Endothelial cell of umbilical vein (primary cell): ENCODE measurements at regions not wholly inside any gene's neighbourhood (a gene's known extent, or its start where the extent isn't known, plus 50 kb on each side); places are given as distances from the start of the nearest gene placed in this dataset.

Source experiments
- BruUV-seq: library from RNA; stranded (reverse); fragments of 400-500 nt; replicated peaks from 2 replicates; lab custom pipeline; 2021; lab: Mats Ljungman, UMichigan
- CTCF ChIA-PET: fragments of 300-600, 350-600 bp; sonication (Branson Sonifier 250); formaldehyde crosslinking; loops from one replicate; lab custom pipeline; 2021; ENCODE audit warnings: antibody characterized with exemption, inconsistent platforms; lab: Charles Lee
- POLR2A ChIA-PET: fragments of 300-600, 350-600 bp; sonication (Branson Sonifier 250); formaldehyde crosslinking; loops from one replicate; lab custom pipeline; 2021; ENCODE audit warnings: antibody characterized with exemption, inconsistent platforms; lab: Charles Lee
- DNase-seq: peaks from one replicate; pipeline ENCODE4 v3.0.0-alpha.2; 2011; ENCODE audit warnings: low read depth, low spot score
- FAIRE-seq: peaks from 2 replicates; lab custom pipeline; 2011; peaks lifted over from hg19 to GRCh38; lab: Jason Lieb, UNC
- H2AFZ ChIP-seq: 2 replicates; pipeline ENCODE4 v1.6.0; 2012; ENCODE audit warnings: low read depth, low read length, control low read depth, inconsistent platforms
- H3K27ac ChIP-seq: 2 replicates; pipeline ENCODE4 v1.5.1; 2011; ENCODE audit warnings: low read depth, mild to moderate bottlenecking, control low read depth, low read length, moderate library complexity; ENCODE audit not compliant: insufficient read depth
- H3K27me3 ChIP-seq, 2 experiments: 2 replicates each; pipeline versions ENCODE4 v1.6.0 to v1.6.1; 2011; ENCODE audit warnings: low read length in 2 of 2, mixed read lengths in 1 of 2; ENCODE audit not compliant: control insufficient read depth in 2 of 2, insufficient read depth in 2 of 2
- H3K36me3 ChIP-seq, 2 experiments: 2 replicates in 1 of 2; 3 replicates in 1 of 2; pipeline ENCODE4 v1.5.1; 2011; ENCODE audit warnings: low read length in 2 of 2, mild to moderate bottlenecking in 1 of 2, moderate library complexity in 1 of 2; ENCODE audit not compliant: control insufficient read depth in 2 of 2, insufficient read depth in 2 of 2; ENCODE audit errors: extremely low read depth in 1 of 2
- H3K4me1 ChIP-seq: 3 replicates; pipeline ENCODE4 v1.5.1; 2011; ENCODE audit warnings: mild to moderate bottlenecking, low read length; ENCODE audit not compliant: control insufficient read depth, insufficient read depth; ENCODE audit errors: extremely low read depth
- H3K4me2 ChIP-seq: 2 replicates; pipeline ENCODE4 v1.6.1; 2011; ENCODE audit warnings: low read length, control low read depth, mixed read lengths; ENCODE audit not compliant: insufficient read depth
- H3K4me3 ChIP-seq, 3 experiments: fragments of 200-600 bp in 1 of 3; sonication (generic), shearing (Covaris generic) in 1 of 3; replicated peaks in 1 of 3; 2 replicates each; pipeline ENCODE4 v1.5.1; 2011 to 2016; ENCODE audit warnings: control low read depth in 3 of 3, low read length in 3 of 3, mild to moderate bottlenecking in 2 of 3, inconsistent platforms in 1 of 3, low read depth in 1 of 3, moderate library complexity in 1 of 3; ENCODE audit not compliant: insufficient read depth in 1 of 3
- H3K79me2 ChIP-seq: 2 replicates; pipeline ENCODE4 v1.6.0; 2012; ENCODE audit warnings: low read length, inconsistent platforms; ENCODE audit not compliant: control insufficient read depth, insufficient read depth
- H3K9ac ChIP-seq: replicated peaks from 2 replicates; pipeline ENCODE3; 2011; ENCODE audit warnings: low read length, control low read depth; ENCODE audit not compliant: insufficient read depth; ENCODE audit errors: extremely low read depth
- H3K9me1 ChIP-seq: replicated peaks from 3 replicates; pipeline ENCODE4 v1.6.0; 2011; ENCODE audit warnings: mild to moderate bottlenecking, low read length; ENCODE audit not compliant: control insufficient read depth, insufficient read depth; ENCODE audit errors: extremely low read depth
- H3K9me3 ChIP-seq: replicated peaks from 2 replicates; pipeline ENCODE4 v1.5.1; 2012; ENCODE audit warnings: low read length, inconsistent platforms; ENCODE audit not compliant: control insufficient read depth, insufficient read depth
- H4K20me1 ChIP-seq: replicated peaks from 2 replicates; pipeline ENCODE3; 2011; ENCODE audit warnings: mild to moderate bottlenecking, low read length; ENCODE audit not compliant: control insufficient read depth, insufficient read depth; ENCODE audit errors: extremely low read depth
- CTCF ChIP-seq, 2 donors: IDR thresholded peaks; 1 replicate in 1 of 2; 2 replicates in 1 of 2; pipeline ENCODE4 v1.5.1; 2011; ENCODE audit warnings: low read length in 2 of 2, mild to moderate bottlenecking in 2 of 2, moderate library complexity in 2 of 2, control low read depth in 1 of 2, inconsistent platforms in 1 of 2, low read depth in 1 of 2; ENCODE audit not compliant: insufficient read depth in 1 of 2; ENCODE audit errors: extremely low read depth in 1 of 2
- EZH2 ChIP-seq: IDR thresholded peaks from 2 replicates; pipeline ENCODE4 v1.6.1; 2012; ENCODE audit warnings: borderline replicate concordance, low read depth, mild to moderate bottlenecking, moderate library complexity, low read length, inconsistent platforms; ENCODE audit not compliant: severe bottlenecking
- FOS ChIP-seq: IDR thresholded peaks from 2 replicates; pipeline ENCODE4 v1.6.1; 2011; ENCODE audit warnings: mild to moderate bottlenecking, low read length, moderate library complexity, borderline replicate concordance; ENCODE audit not compliant: insufficient read depth
- GATA2 ChIP-seq: IDR thresholded peaks from 2 replicates; pipeline ENCODE4 v1.7.0; 2011; ENCODE audit warnings: low read depth, mild to moderate bottlenecking, moderate library complexity, mixed read lengths, low read length; ENCODE audit not compliant: insufficient read length, insufficient read depth
- JUN ChIP-seq: IDR thresholded peaks from 2 replicates; pipeline ENCODE4 v1.6.1; 2011; ENCODE audit warnings: borderline replicate concordance, low read depth; ENCODE audit not compliant: insufficient read length, insufficient read depth
- MAX ChIP-seq: IDR thresholded peaks from 2 replicates; pipeline ENCODE4 v1.6.1; 2011; ENCODE audit not compliant: insufficient read depth, insufficient read length
- MYC ChIP-seq: IDR thresholded peaks from one replicate; pipeline ENCODE4 v1.6.1; 2011; ENCODE audit warnings: mild to moderate bottlenecking, low read depth, low read length
- POLR2A ChIP-seq: IDR thresholded peaks from 2 replicates; pipeline ENCODE4 v1.6.1; 2012; ENCODE audit warnings: low read depth, mild to moderate bottlenecking, control low read depth, low read length
- POLR2AphosphoS5 ChIP-seq: IDR thresholded peaks from 2 replicates; pipeline ENCODE4 v1.6.1; 2012; ENCODE audit warnings: low read depth, mild to moderate bottlenecking, control low read depth, low read length, moderate library complexity; ENCODE audit not compliant: insufficient read depth
- dilution Hi-C: fragments of 300-500 bp; cut with MboI; formaldehyde crosslinking; loops from one replicate; pipeline ENCODE4 v1.15.0; 2019; ENCODE audit warnings: low sequenced_read_pairs; ENCODE audit not compliant: extremely low pct_ligation_motif_present
- intact Hi-C: fragments of 100-400 bp; cut with micrococcal nuclease; formaldehyde crosslinking; loops from one replicate; pipeline ENCODE4 v1.10.0; 2022

GRCh38 chr14:76957224-76957891 lies 71.2 kb downstream of the IRF2BPL start:
- DNase-seq (peak; percentile 48), FAIRE-seq (peak; percentile 56)
- Histone ChIP-seq H2AFZ (peak overlapping the region; percentile 9), H4K20me1 (no peaks in the 10 kb centered on the region), H3K4me1 (peaks cover 80% of the 10 kb centered on the region), H3K4me3 (no peak overlapping the region), H3K4me2 (peak overlapping the region; percentile 41), H3K79me2 (peaks cover 2% of the 10 kb centered on the region), H3K36me3 (no peaks in the 10 kb centered on the region), H3K9ac (peak overlapping the region; percentile 50), H3K27ac (peak overlapping the region; percentile 79), H3K27me3 (no peaks in the 10 kb centered on the region), H3K9me1 (no peaks in the 10 kb centered on the region), H3K9me3 (no peaks in the 10 kb centered on the region)
- CTCF ChIA-PET, result interaction anchor here (0.9 to 2.0 kb wide), 3 partner anchors 31 to 102 kb away, joined by 3 to 11 read pairs (median 9); no protein-coding TSS in a partner anchor
- dilution Hi-C loops, result no loop called here
- BruUV-seq, result no TSS peak
- TF ChIP-seq POLR2AphosphoS5, result no peak
- peak; percentile 28 for TF ChIP-seq GATA2
- POLR2A ChIA-PET, result no interaction called here
- intact Hi-C loops, result loop anchor here (2.0 to 10.0 kb wide), 3 partner anchors 43 to 657 kb away; partner anchors contain the start of genes SPTLC2 and VASH1

GRCh38 chr14:76956316-76957090 lies 72.0 kb downstream of the IRF2BPL start:
- H3K79me2 ChIP-seq, result peaks cover 2% of the 10 kb centered on the region
- CTCF ChIA-PET, result interaction anchor here (1.2 to 5.1 kb wide), 7 partner anchors 9 to 107 kb away, joined by 3 to 49 read pairs (median 5); no protein-coding TSS in a partner anchor
- H3K36me3 ChIP-seq, result no peaks in the 10 kb centered on the region
- no peaks in the 10 kb centered on the region for H3K9me1 ChIP-seq
- peak; percentile 15 for TF ChIP-seq POLR2A
- TF ChIP-seq MAX, result no peak
- peak; percentile 98 for TF ChIP-seq POLR2AphosphoS5
- peak; percentile 59 for TF ChIP-seq MYC
- TF ChIP-seq GATA2, result no peak
- no peak for TF ChIP-seq EZH2
- TF ChIP-seq JUN, result peak; percentile 48
- TF ChIP-seq FOS, result peak; percentile 86
- no peak for TF ChIP-seq CTCF (IDR thresholded peaks at IDR 0.05; ENCODE audit: extremely low read depth in 1 of 2, insufficient read depth in 1 of 2, low read depth in 1 of 2, low read length in 2 of 2)
- intact Hi-C loops (loop anchor here (1.0 to 10.0 kb wide), 11 partner anchors 9 to 658 kb away; partner anchors contain the start of genes CIPC, IRF2BPL, SPTLC2 and VASH1), dilution Hi-C loops (no loop called here)
- no peaks in the 10 kb centered on the region for H3K27me3 ChIP-seq
- no peak overlapping the region for H3K4me3 ChIP-seq
- peak overlapping the region; percentile 95 for H3K27ac ChIP-seq
- H3K9ac ChIP-seq, result peak overlapping the region; percentile 92
- H3K4me2 ChIP-seq, result peak overlapping the region; percentile 41
- peaks cover 73% of the 10 kb centered on the region for H3K4me1 ChIP-seq
- POLR2A ChIA-PET, result interaction anchor here (0.6 to 1.2 kb wide), 2 partner anchors 38 to 95 kb away, joined by 3 to 4 read pairs; no protein-coding TSS in a partner anchor
- H3K9me3 ChIP-seq, result no peaks in the 10 kb centered on the region
- FAIRE-seq (peak; percentile 96), DNase-seq (peak; percentile 99)
- peak overlapping the region; percentile 15 for H2AFZ ChIP-seq
- no peaks in the 10 kb centered on the region for H4K20me1 ChIP-seq
- no TSS peak for BruUV-seq
